PFSK-1 (cell line): ENCODE measurements at regions not wholly inside any gene's neighbourhood (a gene's known extent, or its start where the extent isn't known, plus 50 kb on each side); places are given as distances from the start of the nearest gene placed in this dataset.

Source experiments
- FOXP2 ChIP-seq: optimal IDR thresholded peaks from 2 replicates; pipeline ENCODE3; 2011; ENCODE audit warnings: borderline replicate concordance, control low read depth, inconsistent platforms; ENCODE audit not compliant: insufficient read depth; ENCODE audit errors: extremely low read length, extremely low read depth
- POLR2AphosphoS5 ChIP-seq: IDR thresholded peaks from 2 replicates; pipeline ENCODE4 v1.6.1; 2012; ENCODE audit warnings: low read depth, mild to moderate bottlenecking, control low read depth, low read length, moderate library complexity
- SIN3A ChIP-seq: IDR thresholded peaks from 2 replicates; pipeline ENCODE4 v1.6.1; 2012; ENCODE audit warnings: mild to moderate bottlenecking, low read length, moderate library complexity, borderline replicate concordance; ENCODE audit not compliant: insufficient read depth
- TAF1 ChIP-seq: IDR thresholded peaks from 2 replicates; pipeline ENCODE4 v1.6.1; 2012; ENCODE audit warnings: low read length, control low read depth, borderline replicate concordance; ENCODE audit not compliant: insufficient read depth
- TF ChIP-seq, protein P1 (sequence below), 2 experiments: IDR thresholded peaks; 2 replicates each; pipeline versions ENCODE4 v1.6.1 to v1.8.0; 2011 to 2012; ENCODE audit warnings: low read depth in 2 of 2, low read length in 2 of 2, control low read depth in 1 of 2, inconsistent platforms in 1 of 2, mild to moderate bottlenecking in 1 of 2, moderate library complexity in 1 of 2; ENCODE audit not compliant: insufficient read depth in 1 of 2

DNA sequence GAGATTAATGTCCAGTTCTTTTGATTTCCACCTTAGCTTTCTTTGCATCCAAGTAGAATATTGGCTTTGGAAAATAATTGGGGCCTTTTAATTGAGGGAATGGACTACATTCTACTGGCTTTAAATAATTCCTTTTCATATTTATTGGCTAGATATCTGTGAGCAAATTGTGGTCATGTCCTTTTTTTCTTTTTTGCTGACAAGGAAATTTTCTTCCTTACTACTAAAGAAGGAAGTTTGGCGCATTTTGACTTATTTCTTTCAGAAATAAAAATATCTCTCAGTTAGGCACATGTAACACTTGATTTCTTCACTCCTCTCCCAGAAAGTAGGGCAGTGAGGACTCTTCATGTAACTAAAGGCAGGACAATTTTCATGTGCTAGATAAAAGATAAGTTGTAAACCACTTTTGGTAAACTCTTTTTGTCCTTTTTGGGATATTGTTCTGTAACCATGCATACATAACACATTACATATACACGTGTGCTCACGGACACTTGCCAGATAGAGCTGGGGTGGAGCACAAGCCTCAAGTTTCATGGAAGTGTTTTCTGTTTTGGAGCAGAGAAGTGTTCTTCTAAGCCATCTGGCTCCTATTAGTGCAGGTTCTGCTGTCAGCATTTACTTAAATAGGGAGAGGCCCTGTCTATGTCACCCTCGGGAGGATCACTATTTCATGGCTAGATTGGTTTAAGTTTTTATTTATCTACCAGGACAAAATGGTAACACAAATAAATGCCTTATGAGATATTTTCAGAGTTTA lies 85.1 kb upstream of the LRIG3 start:
- no peak for TF ChIP-seq TAF1
- no peak for TF ChIP-seq POLR2AphosphoS5

DNA sequence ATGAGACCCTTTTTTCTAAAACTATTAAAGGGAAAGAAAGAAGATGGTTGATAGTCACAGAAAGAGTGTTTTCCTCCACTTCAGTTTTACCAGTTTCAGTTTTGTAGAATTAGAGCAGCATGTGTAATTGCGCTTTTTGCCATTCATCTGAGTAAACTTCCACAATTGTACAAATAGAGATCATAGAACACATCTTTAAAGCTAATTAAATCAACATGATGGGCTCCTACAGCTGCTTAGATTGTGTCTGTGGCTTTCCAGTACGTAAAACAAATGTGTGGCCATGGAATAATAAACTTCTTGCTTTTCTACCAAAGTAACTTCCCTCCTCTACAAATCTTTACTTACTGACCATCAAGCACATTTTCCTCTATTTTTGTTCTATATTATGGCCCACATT lies 84.2 kb upstream of the LRIG3 start:
- TF ChIP-seq, protein P1, sequence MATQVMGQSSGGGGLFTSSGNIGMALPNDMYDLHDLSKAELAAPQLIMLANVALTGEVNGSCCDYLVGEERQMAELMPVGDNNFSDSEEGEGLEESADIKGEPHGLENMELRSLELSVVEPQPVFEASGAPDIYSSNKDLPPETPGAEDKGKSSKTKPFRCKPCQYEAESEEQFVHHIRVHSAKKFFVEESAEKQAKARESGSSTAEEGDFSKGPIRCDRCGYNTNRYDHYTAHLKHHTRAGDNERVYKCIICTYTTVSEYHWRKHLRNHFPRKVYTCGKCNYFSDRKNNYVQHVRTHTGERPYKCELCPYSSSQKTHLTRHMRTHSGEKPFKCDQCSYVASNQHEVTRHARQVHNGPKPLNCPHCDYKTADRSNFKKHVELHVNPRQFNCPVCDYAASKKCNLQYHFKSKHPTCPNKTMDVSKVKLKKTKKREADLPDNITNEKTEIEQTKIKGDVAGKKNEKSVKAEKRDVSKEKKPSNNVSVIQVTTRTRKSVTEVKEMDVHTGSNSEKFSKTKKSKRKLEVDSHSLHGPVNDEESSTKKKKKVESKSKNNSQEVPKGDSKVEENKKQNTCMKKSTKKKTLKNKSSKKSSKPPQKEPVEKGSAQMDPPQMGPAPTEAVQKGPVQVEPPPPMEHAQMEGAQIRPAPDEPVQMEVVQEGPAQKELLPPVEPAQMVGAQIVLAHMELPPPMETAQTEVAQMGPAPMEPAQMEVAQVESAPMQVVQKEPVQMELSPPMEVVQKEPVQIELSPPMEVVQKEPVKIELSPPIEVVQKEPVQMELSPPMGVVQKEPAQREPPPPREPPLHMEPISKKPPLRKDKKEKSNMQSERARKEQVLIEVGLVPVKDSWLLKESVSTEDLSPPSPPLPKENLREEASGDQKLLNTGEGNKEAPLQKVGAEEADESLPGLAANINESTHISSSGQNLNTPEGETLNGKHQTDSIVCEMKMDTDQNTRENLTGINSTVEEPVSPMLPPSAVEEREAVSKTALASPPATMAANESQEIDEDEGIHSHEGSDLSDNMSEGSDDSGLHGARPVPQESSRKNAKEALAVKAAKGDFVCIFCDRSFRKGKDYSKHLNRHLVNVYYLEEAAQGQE (IDR thresholded peaks at IDR 0.05; ENCODE audit: insufficient read depth in 1 of 2, low read depth in 2 of 2, low read length in 2 of 2), result no peak
- no peak for TF ChIP-seq POLR2AphosphoS5
- no peak for TF ChIP-seq FOXP2
- TF ChIP-seq TAF1, result no peak
- no peak for TF ChIP-seq SIN3A

DNA sequence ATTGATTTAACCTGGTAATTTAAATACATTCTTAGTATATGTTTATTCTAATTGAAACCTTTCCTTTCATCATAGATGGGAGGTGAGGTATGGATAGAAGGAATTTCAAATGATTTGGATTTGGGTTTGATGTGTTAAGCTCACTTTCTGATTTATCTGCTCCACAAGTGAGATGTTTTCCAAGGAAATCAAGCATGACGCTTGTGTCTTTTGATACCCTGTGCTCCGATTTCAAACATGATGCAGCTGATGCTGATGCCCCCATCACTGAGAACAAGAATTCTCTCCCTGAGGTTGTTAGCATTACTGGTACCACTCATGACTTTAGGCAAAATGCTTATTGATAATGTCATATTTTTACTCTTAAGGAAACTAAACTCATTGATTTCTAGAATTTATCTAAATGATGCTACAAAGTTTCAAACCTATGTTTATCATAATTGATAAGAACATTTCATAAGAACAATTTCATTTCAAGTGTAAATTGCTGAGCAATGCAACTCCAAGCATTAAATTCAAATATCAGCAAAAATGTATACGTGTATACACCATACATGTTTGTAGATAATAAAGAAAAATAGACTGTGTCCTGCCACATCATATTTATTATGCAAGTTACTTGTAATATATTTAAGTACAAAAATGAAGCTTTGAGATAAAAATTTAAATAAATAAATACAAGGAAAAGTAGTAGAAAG lies 75.5 kb upstream of the LRIG3 start:
- no peak for TF ChIP-seq TAF1
- no peak for TF ChIP-seq SIN3A
- no peak for TF ChIP-seq POLR2AphosphoS5
- no peak for TF ChIP-seq FOXP2

DNA sequence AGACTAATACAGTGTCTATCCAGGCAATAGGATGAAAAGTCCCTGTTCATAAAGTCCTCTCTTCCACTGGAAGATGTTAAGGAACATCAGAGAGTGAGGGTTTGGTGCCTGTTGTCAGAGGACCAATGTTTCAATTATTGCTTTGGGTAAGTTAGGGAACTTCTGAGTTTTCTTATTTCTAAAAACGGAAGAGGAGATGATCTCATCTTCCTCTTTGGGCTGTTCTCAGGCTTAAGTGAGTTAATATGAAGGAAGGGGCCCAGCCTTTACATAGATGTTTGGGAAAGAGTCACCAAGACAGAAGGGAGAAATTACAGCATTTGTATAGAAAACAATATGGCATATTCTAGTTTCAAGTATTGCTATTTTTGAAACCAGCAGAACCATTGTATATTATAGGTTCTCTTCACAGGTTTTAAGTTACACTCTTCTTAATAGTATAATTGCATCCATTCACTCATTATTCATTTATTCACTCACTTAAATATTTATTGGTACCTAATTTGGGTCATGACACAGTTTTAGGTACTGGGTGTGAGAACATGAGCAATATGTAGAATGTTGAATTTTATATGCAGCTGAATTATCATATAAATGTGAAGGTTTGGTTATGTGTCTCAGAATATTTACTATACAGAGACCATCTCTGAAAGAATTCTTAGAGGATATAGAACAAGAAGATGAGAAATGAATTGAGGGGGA lies 68.5 kb upstream of the LRIG3 start:
- TF ChIP-seq FOXP2 (no peak), TAF1 (no peak), POLR2AphosphoS5 (no peak), SIN3A (no peak)
- TF ChIP-seq, protein P1 (IDR thresholded peaks at IDR 0.05; ENCODE audit: insufficient read depth in 1 of 2, low read depth in 2 of 2, low read length in 2 of 2), result no peak

DNA sequence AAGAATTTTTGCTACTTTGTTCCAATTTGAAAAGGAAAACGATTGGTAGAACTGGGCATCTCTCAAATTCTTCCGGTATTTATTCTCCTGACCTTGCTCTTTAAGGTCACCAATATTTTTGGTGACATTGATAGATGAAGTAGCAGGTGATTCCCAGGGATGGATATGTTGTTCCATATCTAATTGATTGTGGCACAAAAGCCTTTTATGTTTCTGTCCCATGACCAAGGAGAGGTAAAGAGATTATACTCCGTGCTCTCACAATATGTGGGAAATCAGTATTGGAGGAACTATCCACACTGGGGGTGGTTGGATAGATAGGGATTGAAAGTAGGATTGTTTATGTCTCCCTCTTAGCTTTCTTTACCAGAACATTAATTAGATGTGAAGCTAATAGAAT lies 61.7 kb upstream of the LRIG3 start:
- TF ChIP-seq, protein P1 (IDR thresholded peaks at IDR 0.05; ENCODE audit: insufficient read depth in 1 of 2, low read depth in 2 of 2, low read length in 2 of 2), result no peak
- TF ChIP-seq FOXP2 (no peak), SIN3A (no peak), POLR2AphosphoS5 (no peak), TAF1 (no peak)

DNA sequence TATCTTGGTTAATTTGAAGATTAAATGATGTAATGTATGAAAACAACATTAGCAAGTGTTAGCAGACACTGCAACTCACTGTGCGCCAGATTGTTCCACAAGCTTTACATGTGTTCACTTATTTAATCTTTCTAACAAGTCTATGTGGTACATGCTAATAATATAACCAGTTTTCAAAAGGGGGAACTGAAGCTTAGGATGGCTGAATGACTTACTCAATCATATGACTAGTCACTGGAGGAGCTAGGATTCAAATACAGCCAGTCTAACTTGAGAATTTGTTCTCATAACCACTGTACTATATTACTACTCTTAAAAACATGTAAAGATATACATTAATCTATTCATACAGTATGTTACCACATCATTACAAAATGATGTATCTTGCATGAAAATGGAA lies 60.5 kb upstream of the LRIG3 start:
- no peak for TF ChIP-seq TAF1
- no peak for TF ChIP-seq FOXP2
- TF ChIP-seq POLR2AphosphoS5, result no peak
- TF ChIP-seq, protein P1 (IDR thresholded peaks at IDR 0.05; ENCODE audit: insufficient read depth in 1 of 2, low read depth in 2 of 2, low read length in 2 of 2), result no peak
- no peak for TF ChIP-seq SIN3A
